HEK293 (cell line): ENCODE measurements at regions not wholly inside any gene's neighbourhood (a gene's known extent, or its start where the extent isn't known, plus 50 kb on each side); places are given as distances from the start of the nearest gene placed in this dataset.

Experiments used
- CTCF ChIA-PET: fragments of 350-600 bp; formaldehyde crosslinking; extraction: SDS; loops from one replicate; lab custom pipeline; 2021; ENCODE audit warnings: antibody characterized with exemption; lab: Yijun Ruan, JAX
- POLR2A ChIA-PET: fragments of 300-600 bp; formaldehyde crosslinking; extraction: SDS; loops from one replicate; lab custom pipeline; 2020; ENCODE audit warnings: antibody characterized with exemption, inconsistent platforms; lab: Yijun Ruan, JAX
- H3K27ac ChIP-seq: fragments of 200-500 bp; sonication (Bioruptor generic); 2 replicates; pipeline ENCODE4 v1.5.1; 2014; ENCODE audit warnings: low read depth, low read length, control low read depth, inconsistent platforms; ENCODE audit errors: extremely low read depth
- H3K36me3 ChIP-seq, 2 experiments: fragments of 200-500 bp in 1 of 2; sonication (Bioruptor generic) in 1 of 2; 1 replicate in 1 of 2; 2 replicates in 1 of 2; pipeline ENCODE4 v1.5.1; 2014 to 2017; ENCODE audit warnings: inconsistent platforms in 2 of 2, low read length in 2 of 2; ENCODE audit not compliant: control insufficient read depth in 2 of 2, insufficient read depth in 1 of 2
- H3K4me1 ChIP-seq: fragments of 200-500 bp; sonication (Bioruptor generic); 2 replicates; pipeline ENCODE4 v1.5.1; 2014; ENCODE audit warnings: mild to moderate bottlenecking, low read length, inconsistent platforms; ENCODE audit not compliant: control insufficient read depth, insufficient read depth
- H3K4me3 ChIP-seq: 2 replicates; pipeline ENCODE4 v1.5.1; 2011; ENCODE audit warnings: low read depth, mild to moderate bottlenecking, control low read depth, low read length, moderate library complexity
- H3K9me3 ChIP-seq: fragments of 200-500 bp; sonication (Bioruptor generic); 2 replicates; pipeline ENCODE4 v1.5.1; 2014; ENCODE audit warnings: low read depth, low read length, inconsistent platforms; ENCODE audit not compliant: control insufficient read depth, insufficient read depth
- KLF9 ChIP-seq: fragments of 450-650 bp; formaldehyde crosslinking; IDR thresholded peaks from 2 replicates; pipeline ENCODE4 v1.5.1; 2016; ENCODE audit warnings: missing biosample characterization, missing genetic modification characterization, low read depth
- MEIS1 ChIP-seq: sonication (generic); formaldehyde crosslinking; IDR thresholded peaks from 2 replicates; pipeline ENCODE4 v1.8.1; 2022; ENCODE audit warnings: missing genetic modification reagents, mild to moderate bottlenecking, borderline replicate concordance
- ZFHX2 ChIP-seq: fragments of 450-650 bp; formaldehyde crosslinking; conservative IDR thresholded peaks from 2 replicates; pipeline ENCODE4 v1.5.1; 2016; ENCODE audit warnings: missing biosample characterization, missing genetic modification characterization
- ZNF184 ChIP-seq: fragments of 450-650 bp; IDR thresholded peaks from 2 replicates; pipeline ENCODE4 v1.5.1; 2018; ENCODE audit warnings: missing biosample characterization, mild to moderate bottlenecking, missing genetic modification characterization
- ZNF202 ChIP-seq: fragments of 450-650 bp; formaldehyde crosslinking; IDR thresholded peaks from 2 replicates; pipeline ENCODE4 v1.5.1; 2016; ENCODE audit warnings: missing biosample characterization, missing genetic modification characterization, borderline replicate concordance
- ZNF266 ChIP-seq: fragments of 450-650 bp; formaldehyde crosslinking; IDR thresholded peaks from 2 replicates; pipeline ENCODE4 v1.5.1; 2016; ENCODE audit warnings: missing biosample characterization, missing genetic modification characterization, low read depth
- ZNF324 ChIP-seq: fragments of 450-650 bp; formaldehyde crosslinking; IDR thresholded peaks from 2 replicates; pipeline ENCODE4 v1.5.1; 2016; ENCODE audit warnings: missing biosample characterization, missing genetic modification characterization
- ZNF416 ChIP-seq: fragments of 450-650 bp; formaldehyde crosslinking; IDR thresholded peaks from 2 replicates; pipeline ENCODE4 v1.5.1; 2016; ENCODE audit warnings: missing biosample characterization, missing genetic modification characterization
- ZNF433 ChIP-seq: fragments of 450-650 bp; formaldehyde crosslinking; IDR thresholded peaks from 2 replicates; pipeline ENCODE4 v1.5.1; 2016; ENCODE audit warnings: missing biosample characterization, missing genetic modification characterization, low read depth
- ZNF510 ChIP-seq: fragments of 450-650 bp; formaldehyde crosslinking; IDR thresholded peaks from 2 replicates; pipeline ENCODE4 v1.5.1; 2018; ENCODE audit warnings: mild to moderate bottlenecking, missing genetic modification characterization, missing biosample characterization; ENCODE audit not compliant: insufficient replicate concordance
- ZNF530 ChIP-seq: fragments of 450-650 bp; formaldehyde crosslinking; IDR thresholded peaks from 2 replicates; pipeline ENCODE4 v1.5.1; 2016; ENCODE audit warnings: low read depth, missing biosample characterization, missing genetic modification characterization
- ZNF571 ChIP-seq: fragments of 450-650 bp; formaldehyde crosslinking; IDR thresholded peaks from 2 replicates; pipeline ENCODE4 v1.5.0; 2017; ENCODE audit warnings: missing biosample characterization, missing genetic modification characterization
- ZNF629 ChIP-seq: fragments of 450-650 bp; formaldehyde crosslinking; IDR thresholded peaks from 2 replicates; pipeline ENCODE4 v1.5.1; 2017; ENCODE audit warnings: missing biosample characterization, missing genetic modification characterization
- ZNF768 ChIP-seq: fragments of 450-650 bp; formaldehyde crosslinking; IDR thresholded peaks from 2 replicates; pipeline ENCODE4 v1.5.1; 2018; ENCODE audit warnings: missing biosample characterization, mild to moderate bottlenecking, missing genetic modification characterization
- TF ChIP-seq, protein P1 (sequence below): fragments of 450-650 bp; formaldehyde crosslinking; IDR thresholded peaks from 2 replicates; pipeline ENCODE4 v1.5.1; 2016; ENCODE audit warnings: missing biosample characterization, missing genetic modification characterization
- TF ChIP-seq, protein P2 (sequence below): fragments of 450-650 bp; formaldehyde crosslinking; IDR thresholded peaks from 2 replicates; pipeline ENCODE4 v1.5.1; 2016; ENCODE audit warnings: missing biosample characterization, missing genetic modification characterization
- TF ChIP-seq, protein P3 (sequence below): fragments of 450-650 bp; formaldehyde crosslinking; IDR thresholded peaks from 2 replicates; pipeline ENCODE4 v1.5.1; 2016; ENCODE audit warnings: missing biosample characterization, missing genetic modification characterization
- TF ChIP-seq, protein P4 (sequence below): fragments of 450-650 bp; formaldehyde crosslinking; IDR thresholded peaks from 2 replicates; pipeline ENCODE4 v1.5.1; 2017; ENCODE audit warnings: missing biosample characterization, missing genetic modification characterization
- TF ChIP-seq, protein P5 (sequence below): fragments of 450-650 bp; formaldehyde crosslinking; IDR thresholded peaks from 2 replicates; pipeline ENCODE4 v1.5.1; 2016; ENCODE audit warnings: missing biosample characterization, missing genetic modification characterization

DNA sequence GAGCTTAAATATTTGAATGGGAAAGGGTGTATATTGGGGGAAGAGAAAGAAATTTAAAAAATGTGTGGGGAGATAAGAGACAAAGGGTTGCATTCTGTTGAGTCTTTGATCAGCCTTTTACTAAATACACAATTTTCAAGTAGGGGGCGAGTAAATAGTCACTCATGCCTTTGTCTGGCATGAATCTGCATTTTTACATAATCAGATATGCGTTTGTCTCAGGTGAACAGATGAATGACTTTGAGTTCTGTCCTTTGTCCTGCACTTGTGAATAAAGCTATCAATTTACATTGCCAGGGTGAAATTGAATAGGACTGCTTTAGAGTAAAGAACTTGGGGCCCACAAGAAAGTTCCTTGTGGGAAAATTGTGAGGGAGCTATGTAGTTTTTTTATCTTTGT, 523.6 kb upstream of the LUZP2 start:
- Histone ChIP-seq H3K9me3 (no peaks in the 10 kb centered on the region), H3K27ac (no peak overlapping the region), H3K4me3 (no peak overlapping the region), H3K36me3 (no peaks in the 10 kb centered on the region), H3K4me1 (no peaks in the 10 kb centered on the region)
- TF ChIP-seq, protein P1, sequence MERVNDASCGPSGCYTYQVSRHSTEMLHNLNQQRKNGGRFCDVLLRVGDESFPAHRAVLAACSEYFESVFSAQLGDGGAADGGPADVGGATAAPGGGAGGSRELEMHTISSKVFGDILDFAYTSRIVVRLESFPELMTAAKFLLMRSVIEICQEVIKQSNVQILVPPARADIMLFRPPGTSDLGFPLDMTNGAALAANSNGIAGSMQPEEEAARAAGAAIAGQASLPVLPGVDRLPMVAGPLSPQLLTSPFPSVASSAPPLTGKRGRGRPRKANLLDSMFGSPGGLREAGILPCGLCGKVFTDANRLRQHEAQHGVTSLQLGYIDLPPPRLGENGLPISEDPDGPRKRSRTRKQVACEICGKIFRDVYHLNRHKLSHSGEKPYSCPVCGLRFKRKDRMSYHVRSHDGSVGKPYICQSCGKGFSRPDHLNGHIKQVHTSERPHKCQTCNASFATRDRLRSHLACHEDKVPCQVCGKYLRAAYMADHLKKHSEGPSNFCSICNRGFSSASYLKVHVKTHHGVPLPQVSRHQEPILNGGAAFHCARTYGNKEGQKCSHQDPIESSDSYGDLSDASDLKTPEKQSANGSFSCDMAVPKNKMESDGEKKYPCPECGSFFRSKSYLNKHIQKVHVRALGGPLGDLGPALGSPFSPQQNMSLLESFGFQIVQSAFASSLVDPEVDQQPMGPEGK, result no peak
- no peak for TF ChIP-seq ZNF768 (tag by site-specific recombination)
- TF ChIP-seq, protein P2, sequence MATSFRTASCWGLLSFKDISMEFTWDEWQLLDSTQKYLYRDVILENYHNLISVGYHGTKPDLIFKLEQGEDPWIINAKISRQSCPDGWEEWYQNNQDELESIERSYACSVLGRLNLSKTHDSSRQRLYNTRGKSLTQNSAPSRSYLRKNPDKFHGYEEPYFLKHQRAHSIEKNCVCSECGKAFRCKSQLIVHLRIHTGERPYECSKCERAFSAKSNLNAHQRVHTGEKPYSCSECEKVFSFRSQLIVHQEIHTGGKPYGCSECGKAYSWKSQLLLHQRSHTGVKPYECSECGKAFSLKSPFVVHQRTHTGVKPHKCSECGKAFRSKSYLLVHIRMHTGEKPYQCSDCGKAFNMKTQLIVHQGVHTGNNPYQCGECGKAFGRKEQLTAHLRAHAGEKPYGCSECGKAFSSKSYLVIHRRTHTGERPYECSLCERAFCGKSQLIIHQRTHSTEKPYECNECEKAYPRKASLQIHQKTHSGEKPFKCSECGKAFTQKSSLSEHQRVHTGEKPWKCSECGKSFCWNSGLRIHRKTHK (tag by site-specific recombination), result no peak
- TF ChIP-seq ZNF184, result no peak
- no peak for TF ChIP-seq ZNF266 (tag by site-specific recombination)
- no peak for TF ChIP-seq ZNF530
- no peak for TF ChIP-seq ZNF416
- TF ChIP-seq MEIS1 (CRISPR knock-in tag), result no peak
- TF ChIP-seq ZFHX2 (tag by site-specific recombination), result no peak
- TF ChIP-seq, protein P3, sequence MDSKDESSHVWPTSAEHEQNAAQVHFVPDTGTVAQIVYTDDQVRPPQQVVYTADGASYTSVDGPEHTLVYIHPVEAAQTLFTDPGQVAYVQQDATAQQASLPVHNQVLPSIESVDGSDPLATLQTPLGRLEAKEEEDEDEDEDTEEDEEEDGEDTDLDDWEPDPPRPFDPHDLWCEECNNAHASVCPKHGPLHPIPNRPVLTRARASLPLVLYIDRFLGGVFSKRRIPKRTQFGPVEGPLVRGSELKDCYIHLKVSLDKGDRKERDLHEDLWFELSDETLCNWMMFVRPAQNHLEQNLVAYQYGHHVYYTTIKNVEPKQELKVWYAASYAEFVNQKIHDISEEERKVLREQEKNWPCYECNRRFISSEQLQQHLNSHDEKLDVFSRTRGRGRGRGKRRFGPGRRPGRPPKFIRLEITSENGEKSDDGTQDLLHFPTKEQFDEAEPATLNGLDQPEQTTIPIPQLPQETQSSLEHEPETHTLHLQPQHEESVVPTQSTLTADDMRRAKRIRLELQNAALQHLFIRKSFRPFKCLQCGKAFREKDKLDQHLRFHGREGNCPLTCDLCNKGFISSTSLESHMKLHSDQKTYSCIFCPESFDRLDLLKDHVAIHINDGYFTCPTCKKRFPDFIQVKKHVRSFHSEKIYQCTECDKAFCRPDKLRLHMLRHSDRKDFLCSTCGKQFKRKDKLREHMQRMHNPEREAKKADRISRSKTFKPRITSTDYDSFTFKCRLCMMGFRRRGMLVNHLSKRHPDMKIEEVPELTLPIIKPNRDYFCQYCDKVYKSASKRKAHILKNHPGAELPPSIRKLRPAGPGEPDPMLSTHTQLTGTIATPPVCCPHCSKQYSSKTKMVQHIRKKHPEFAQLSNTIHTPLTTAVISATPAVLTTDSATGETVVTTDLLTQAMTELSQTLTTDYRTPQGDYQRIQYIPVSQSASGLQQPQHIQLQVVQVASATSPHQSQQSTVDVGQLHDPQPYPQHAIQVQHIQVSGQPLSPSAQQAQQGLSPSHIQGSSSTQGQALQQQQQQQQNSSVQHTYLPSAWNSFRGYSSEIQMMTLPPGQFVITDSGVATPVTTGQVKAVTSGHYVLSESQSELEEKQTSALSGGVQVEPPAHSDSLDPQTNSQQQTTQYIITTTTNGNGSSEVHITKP (tag by site-specific recombination), result no peak
- TF ChIP-seq ZNF433 (tag by site-specific recombination), result no peak
- TF ChIP-seq ZNF629 (tag by site-specific recombination), result no peak
- no peak for TF ChIP-seq KLF9 (tag by site-specific recombination)
- TF ChIP-seq, protein P4, sequence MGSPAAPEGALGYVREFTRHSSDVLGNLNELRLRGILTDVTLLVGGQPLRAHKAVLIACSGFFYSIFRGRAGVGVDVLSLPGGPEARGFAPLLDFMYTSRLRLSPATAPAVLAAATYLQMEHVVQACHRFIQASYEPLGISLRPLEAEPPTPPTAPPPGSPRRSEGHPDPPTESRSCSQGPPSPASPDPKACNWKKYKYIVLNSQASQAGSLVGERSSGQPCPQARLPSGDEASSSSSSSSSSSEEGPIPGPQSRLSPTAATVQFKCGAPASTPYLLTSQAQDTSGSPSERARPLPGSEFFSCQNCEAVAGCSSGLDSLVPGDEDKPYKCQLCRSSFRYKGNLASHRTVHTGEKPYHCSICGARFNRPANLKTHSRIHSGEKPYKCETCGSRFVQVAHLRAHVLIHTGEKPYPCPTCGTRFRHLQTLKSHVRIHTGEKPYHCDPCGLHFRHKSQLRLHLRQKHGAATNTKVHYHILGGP (tag by site-specific recombination), result no peak
- no peak for TF ChIP-seq ZNF324 (tag by site-specific recombination)
- TF ChIP-seq, protein P5, sequence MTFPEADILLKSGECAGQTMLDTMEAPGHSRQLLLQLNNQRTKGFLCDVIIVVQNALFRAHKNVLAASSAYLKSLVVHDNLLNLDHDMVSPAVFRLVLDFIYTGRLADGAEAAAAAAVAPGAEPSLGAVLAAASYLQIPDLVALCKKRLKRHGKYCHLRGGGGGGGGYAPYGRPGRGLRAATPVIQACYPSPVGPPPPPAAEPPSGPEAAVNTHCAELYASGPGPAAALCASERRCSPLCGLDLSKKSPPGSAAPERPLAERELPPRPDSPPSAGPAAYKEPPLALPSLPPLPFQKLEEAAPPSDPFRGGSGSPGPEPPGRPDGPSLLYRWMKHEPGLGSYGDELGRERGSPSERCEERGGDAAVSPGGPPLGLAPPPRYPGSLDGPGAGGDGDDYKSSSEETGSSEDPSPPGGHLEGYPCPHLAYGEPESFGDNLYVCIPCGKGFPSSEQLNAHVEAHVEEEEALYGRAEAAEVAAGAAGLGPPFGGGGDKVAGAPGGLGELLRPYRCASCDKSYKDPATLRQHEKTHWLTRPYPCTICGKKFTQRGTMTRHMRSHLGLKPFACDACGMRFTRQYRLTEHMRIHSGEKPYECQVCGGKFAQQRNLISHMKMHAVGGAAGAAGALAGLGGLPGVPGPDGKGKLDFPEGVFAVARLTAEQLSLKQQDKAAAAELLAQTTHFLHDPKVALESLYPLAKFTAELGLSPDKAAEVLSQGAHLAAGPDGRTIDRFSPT (tag by site-specific recombination), result no peak
- no peak for TF ChIP-seq ZNF202
- TF ChIP-seq ZNF571, result no peak
- TF ChIP-seq ZNF510, result no peak
- ChIA-PET POLR2A (no interaction called here), CTCF (no interaction called here)
